Activated CD8-positive, alpha-beta memory T cell treated with anti-CD3 and anti-CD28 coated beads, Interleukin-2, amount 50 U/mL, for 4 hours (primary cell): ENCODE measurements at regions not wholly inside any gene's neighbourhood (a gene's known extent, or its start where the extent isn't known, plus 50 kb on each side); places are given as distances from the start of the nearest gene placed in this dataset.
"Not testable (repeated sequence)": the region's sequence is repeated elsewhere in the genome, so short reads cannot be mapped to it uniquely, and the experiment has no call there.

ENCODE experiments used
- DNase-seq: peaks from one replicate; pipeline ENCODE4 v3.0.0-alpha.2; 2020

- not testable (repeated sequence) for DNase-seq
Measured at GRCh38 chr21:25531538-25532250, 75.6 kb downstream of the MRPL39 start.

GRCh38 chr21:25528515-25528914 lies 78.8 kb downstream of the MRPL39 start:
- DNase-seq: no peak

DNA sequence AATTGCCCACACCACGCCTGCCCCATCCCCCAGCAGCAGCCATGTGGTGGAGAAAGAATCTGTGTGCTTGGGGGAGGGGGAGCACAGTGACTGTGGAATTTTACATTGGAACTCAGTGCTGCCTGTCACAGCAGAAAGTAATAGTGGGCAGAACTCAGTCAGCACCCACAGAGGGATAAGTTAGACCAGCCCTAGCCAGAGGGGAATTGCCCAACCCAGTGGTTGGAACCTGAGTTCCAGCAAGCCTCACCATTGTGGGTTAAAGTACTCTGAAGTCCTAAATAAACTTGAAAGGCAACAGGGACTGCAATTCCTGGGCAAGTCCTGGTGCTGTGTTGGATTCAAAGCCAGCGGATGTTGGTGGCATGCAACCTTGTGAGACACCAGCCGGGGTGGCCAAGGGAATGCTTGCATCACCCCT lies 88.8 kb downstream of the MRPL39 start:
- DNase-seq: no peak

DNA sequence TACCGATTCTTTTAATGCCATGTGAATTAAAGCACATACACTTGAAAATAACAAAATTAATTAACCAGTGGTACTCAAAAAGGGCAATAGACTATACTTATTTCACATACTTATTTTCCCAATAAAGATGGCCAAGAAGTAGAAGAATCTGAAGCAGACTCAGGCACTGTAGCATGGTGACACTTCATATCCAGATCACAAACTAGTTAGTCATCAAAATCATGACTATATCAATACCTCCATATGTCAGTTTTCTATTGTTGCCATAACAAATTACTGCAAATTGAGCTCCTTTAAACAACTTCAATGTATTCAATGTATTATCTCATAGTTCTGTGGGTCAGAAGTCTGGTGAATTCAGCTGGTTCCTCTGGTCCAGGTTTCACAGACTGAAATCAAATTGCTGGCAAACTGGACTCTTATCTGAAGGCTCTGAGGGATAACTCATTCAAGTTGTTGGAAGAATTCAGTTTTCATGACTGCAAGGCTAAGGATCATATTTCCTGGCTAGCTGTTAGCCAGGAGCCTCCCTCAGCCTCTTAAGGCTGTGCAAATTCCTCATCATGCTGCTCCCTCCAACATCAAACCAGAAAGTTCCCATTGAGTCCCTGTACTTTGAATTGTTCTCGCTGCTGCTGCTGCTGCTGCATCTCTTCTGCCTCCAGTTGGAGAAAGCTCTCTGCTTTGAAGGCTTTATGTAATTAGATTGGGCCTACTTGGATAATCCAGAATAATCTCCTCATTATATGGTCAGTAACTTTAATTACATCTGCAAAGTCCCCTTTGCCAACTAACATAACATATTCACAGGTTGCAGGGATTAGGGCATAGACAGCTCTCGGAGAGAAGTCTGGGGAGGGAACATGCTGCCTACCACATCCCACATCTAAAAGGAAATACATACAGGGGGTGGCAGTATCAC lies 91.5 kb downstream of the MRPL39 start:
- DNase-seq: no peak

GRCh38 chr21:25513810-25514209 lies 93.5 kb downstream of the MRPL39 start:
- DNase-seq: no peak

DNA sequence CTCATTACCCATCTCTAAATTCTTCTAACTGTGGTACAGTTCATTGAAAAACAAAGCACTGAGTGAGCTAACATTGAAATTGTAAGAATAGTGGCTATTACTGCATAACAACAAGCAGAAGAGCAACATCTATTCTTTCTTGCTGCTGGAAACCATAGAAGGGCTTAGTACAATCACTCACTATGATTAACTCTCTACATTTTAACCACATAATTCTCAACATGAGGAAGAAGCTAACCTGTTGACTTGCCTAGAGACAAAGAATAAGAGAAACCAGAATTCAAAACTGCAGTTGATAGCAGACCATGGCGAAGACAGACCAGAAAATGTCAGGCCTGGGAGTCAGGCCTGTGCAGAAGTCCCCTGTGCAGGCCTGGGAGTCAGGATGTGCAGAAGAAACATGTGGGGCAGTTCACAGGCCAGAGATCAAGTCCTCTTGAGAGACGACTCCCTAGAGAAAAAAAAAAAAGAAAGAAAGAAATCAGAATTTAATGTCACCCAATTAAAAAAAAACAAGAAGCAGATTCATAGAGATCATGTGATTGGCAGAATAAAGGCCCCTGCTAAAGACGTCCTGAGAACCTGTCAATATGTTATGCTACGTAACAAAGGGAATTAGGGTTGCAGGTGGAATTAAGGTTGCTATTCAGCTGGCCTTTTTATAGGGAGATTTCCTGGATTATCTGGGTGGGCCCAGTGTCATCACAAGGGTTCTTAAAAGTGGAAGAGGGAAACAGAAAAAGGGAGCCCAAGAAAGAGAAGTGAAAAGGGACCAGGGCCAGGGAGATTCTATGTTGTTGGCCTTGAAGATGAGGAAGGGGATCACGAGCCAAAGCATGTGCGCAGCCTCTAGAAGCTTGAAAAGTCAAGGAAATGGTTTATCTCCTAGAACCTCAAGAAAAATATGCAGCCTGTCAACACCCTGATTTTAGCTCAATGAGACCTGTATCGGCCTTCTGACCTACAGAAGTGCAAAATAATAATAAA lies 94.9 kb downstream of the MRPL39 start:
- no peak for DNase-seq

GRCh38 chr21:25509862-25510261 lies 97.4 kb downstream of the MRPL39 start:
- no peak for DNase-seq

DNA sequence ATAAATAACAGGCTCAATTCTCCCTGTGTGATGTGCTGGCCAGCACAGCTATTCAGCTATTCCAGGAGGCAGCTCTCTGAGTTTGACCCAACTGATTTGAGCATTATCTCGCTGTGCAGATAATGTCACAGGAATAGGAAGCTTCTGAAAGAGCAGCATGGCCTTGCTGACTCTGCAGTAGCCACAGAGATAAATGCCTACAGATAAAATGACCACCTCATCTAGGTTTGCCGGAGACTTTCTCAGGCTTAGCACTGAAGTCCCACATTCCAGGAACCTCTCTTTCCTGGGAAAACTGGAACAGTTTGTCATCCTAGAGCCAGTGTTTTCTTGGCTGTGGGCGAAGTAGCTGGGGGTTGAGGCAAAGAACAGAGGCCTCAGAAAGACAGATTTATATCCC lies 98.9 kb downstream of the MRPL39 start:
- DNase-seq: no peak

DNA sequence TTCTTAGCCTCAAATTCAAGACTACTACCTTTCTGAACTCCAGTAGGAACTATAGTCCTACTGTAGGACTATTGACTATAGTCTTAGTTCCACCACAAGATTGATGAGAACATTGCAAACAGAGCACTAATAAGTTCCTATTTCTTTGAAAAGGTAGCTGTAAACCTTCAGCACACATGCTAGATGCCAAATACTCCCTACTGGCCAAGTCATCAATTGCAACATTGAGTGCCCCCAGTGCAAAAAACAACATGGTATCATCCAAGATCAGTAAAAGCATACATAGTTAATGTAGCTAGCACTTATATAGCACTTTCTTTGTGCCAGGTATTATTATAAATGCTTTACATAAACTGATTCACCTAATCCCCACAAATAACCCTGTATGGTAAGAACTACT lies 99.8 kb downstream of the MRPL39 start:
- no peak for DNase-seq

DNA sequence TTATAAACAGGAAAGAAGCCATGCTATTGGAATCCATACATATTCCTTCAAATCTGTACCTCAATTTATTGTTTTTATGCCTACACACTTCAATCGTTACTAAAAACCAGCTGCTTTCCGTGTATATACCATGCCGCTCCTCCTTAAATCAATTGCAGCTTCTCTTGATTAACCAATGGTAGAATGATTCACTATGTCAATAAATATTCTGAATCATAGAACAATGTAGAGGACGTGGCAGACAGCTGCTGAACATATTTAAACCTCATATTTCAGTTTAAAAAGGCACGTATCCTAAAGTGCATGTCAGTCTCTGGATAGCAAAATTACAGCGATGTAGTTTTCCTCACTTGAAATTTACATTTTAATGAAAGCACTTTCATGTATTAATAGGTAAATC lies 100.4 kb downstream of the MRPL39 start:
- no peak for DNase-seq

GRCh38 chr21:25506261-25506660 lies 101.0 kb downstream of the MRPL39 start:
- no peak for DNase-seq

- no peak for DNase-seq
Measured at GRCh38 chr21:25503981-25504380, 103.3 kb downstream of the MRPL39 start.

GRCh38 chr21:25501996-25502665 lies 105.2 kb downstream of the MRPL39 start:
- peak; percentile 29 for DNase-seq

- DNase-seq: no peak
Measured at GRCh38 chr21:25501462-25501861, 105.8 kb downstream of the MRPL39 start.

DNA sequence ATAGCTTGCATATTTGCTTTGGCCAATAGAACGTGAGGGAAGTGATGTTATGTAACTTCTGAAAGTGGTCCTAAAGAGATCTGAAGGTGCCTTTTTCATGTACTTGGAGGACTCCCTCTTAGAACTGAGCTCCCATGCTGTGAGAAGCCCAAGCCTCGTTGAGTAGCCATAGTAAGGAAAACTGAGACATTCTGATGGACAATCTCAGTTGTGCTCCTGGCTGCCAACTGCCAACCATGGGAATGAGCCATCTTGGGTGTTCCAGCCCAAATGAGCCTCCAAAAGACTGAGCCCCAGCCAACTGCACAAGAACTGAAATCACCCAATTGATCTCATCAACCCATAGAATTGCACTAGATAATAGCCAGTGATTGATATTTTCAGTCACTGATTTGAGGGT lies 106.7 kb downstream of the MRPL39 start:
- no peak for DNase-seq

- no peak for DNase-seq
Measured at GRCh38 chr21:25496825-25497482, 110.3 kb downstream of the MRPL39 start.

DNA sequence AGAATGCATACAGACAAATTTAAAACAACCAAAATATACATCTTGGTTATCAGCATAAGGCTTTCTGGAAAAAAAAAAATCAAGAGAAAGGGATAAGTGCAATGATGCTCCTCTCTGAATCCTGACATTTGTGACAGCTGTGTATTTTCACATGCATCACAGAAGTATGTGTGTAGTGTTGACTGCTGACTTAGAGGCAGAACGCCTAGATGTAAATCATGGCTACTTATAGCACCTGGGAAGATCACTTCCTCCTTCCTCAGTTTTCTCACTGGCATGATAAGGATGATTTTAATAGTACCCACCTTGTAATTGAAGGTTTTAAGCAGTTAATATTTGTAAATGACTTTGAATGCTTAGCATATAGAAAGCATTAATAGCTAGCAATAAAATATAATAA lies 112.5 kb downstream of the MRPL39 start:
- no peak for DNase-seq

DNA sequence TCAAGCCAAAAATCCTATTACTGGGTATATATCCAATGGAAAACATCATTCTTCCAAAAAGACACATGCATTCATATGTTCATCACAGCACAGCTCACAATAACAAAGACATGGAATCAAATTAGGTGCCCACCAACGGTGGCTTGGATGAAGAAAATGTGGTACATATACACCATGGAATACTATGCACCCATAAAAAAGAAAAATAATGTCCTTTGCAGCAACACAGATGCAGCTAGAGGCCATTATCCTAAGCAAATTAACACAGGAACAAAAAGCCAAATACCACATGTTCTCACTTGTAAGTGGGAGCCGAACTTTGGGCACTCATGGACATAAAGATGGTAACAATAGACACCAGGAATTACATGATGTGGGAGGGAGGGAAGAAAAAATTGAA lies 113.6 kb downstream of the MRPL39 start:
- DNase-seq: no peak

DNA sequence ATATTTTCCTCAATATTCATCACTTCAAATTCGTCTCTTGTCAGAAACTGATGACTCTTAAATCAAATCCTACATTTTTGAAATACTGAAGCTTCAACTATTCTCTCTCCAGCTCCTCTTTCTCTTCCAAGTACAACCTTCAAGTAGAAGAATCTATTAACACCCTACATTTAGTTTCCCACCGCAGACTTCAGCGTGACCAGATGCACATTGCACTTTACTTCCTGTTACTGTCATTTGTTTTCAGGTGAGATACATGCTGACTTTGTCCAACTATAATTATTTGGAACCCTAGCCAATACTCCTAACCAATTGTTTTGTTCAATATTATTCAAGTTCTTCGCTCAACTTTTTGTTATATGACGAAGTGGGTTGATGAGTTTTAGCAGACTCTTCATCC lies 116.0 kb downstream of the MRPL39 start:
- DNase-seq: no peak

GRCh38 chr21:25490742-25491141 lies 116.5 kb downstream of the MRPL39 start:
- no peak for DNase-seq

DNA sequence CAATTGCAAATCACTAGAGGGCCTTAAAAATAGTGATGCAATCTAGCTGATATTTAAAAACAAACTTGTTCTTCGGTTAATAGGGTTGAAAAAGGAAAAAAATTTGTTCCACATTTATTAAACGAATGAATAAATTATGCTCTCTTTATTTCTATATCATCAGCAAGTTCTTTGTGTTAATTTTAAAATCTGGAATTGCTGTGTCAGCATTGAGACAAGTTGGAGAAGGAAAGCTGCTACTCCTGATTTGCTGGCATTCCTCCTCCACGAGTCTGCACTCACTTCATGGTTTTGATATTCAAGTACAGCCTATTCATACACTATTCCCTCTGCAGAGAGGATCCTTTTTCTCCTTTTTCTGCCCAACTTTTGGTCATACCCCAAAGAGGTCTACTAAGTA lies 117.6 kb downstream of the MRPL39 start:
- no peak for DNase-seq

DNA sequence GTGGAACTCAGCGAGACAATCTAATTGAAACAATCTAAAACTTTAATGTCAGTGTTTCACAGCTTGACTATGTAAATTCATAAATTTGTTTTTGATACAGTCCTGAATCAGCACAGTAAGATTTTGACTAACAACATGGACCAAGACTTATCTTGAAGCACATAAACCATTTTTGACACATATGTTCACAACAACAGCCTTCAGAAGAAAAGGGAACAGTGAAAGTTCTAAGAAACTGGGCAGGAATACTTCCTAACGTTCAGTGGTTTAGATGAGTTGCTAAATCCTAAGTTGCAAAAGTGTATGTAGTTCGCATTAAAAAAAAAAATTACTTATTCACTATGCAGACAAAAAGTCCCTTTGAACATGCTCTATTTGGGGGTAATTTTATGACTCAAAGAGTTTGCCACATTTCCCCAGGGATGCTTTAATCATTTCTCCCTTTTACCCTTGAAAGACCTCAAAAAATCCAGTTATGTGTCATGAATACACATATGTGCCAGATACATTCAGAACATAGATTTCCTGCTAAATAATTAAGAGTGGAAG lies 120.2 kb downstream of the MRPL39 start:
- no peak for DNase-seq
